K562 (cell line): ENCODE measurements at regions not wholly inside any gene's neighbourhood (a gene's known extent, or its start where the extent isn't known, plus 50 kb on each side); places are given as distances from the start of the nearest gene placed in this dataset.

Experiments
- ATAC-seq: fragments of 200-7000 bp; cut with Tn5 transposase; 3 replicates; pipeline ENCODE4 v1.9.1; 2020; ENCODE audit warnings: moderate library complexity
- BruUV-seq: library from RNA; stranded (reverse); fragments of 400-500 nt; replicated peaks from 2 replicates; lab custom pipeline; 2021; lab: Mats Ljungman, UMichigan
- CTCF ChIA-PET: fragments of 300-600 bp; formaldehyde crosslinking; extraction: SDS; loops from one replicate; lab custom pipeline; 2021; ENCODE audit warnings: low intra/inter-chr PET ratio; lab: Yijun Ruan, JAX
- POLR2A ChIA-PET: fragments of 300-600, 350-650 bp; sonication (Branson Sonifier 250); formaldehyde crosslinking; extraction: SDS; loops from one replicate; lab custom pipeline; 2021; ENCODE audit warnings: antibody characterized with exemption, inconsistent platforms; lab: Yijun Ruan, JAX
- DNase-seq, 4 experiments: peaks; one replicate each; pipeline versions ENCODE4 v3.0.0 to v3.0.0-alpha.2; 2011 to 2018; ENCODE audit warnings: low spot score in 3 of 4, mixed read lengths in 3 of 4; ENCODE audit errors: extremely low read depth in 1 of 4
- FAIRE-seq: peaks from 2 replicates; lab custom pipeline; 2011; peaks lifted over from hg19 to GRCh38; lab: Jason Lieb, UNC
- H2AFZ ChIP-seq: 2 replicates; pipeline ENCODE4 v1.6.0; 2011; ENCODE audit warnings: low read depth, low read length, control low read depth, inconsistent platforms
- H3K27ac ChIP-seq: fragments of 200-600 bp; 3 replicates; pipeline ENCODE4 v1.8.0; 2011; ENCODE audit warnings: low read depth, mild to moderate bottlenecking, control low read depth, inconsistent platforms, low read length, moderate library complexity, mixed read lengths; ENCODE audit errors: extremely low read depth
- H3K27me3 ChIP-seq, 2 experiments: fragments of 300-600 bp in 1 of 2; 2 replicates in 1 of 2; 3 replicates in 1 of 2; pipeline versions ENCODE4 v1.6.0 to v1.8.0; 2011; ENCODE audit warnings: inconsistent platforms in 2 of 2, low read length in 2 of 2, mild to moderate bottlenecking in 1 of 2, mixed read lengths in 1 of 2, moderate library complexity in 1 of 2; ENCODE audit not compliant: control insufficient read depth in 2 of 2, insufficient read depth in 2 of 2
- H3K36me3 ChIP-seq: fragments of 300-600 bp; 3 replicates; pipeline ENCODE4 v1.8.0; 2011; ENCODE audit warnings: mild to moderate bottlenecking, low read length, inconsistent platforms; ENCODE audit not compliant: control insufficient read depth, insufficient read depth
- H3K4me1 ChIP-seq, 2 experiments: fragments of 200-600 bp in 1 of 2; replicated peaks in 1 of 2; 2 replicates in 1 of 2; 3 replicates in 1 of 2; pipeline versions ENCODE4 v1.5.1 to v1.8.0; 2011; ENCODE audit warnings: inconsistent platforms in 2 of 2, low read length in 2 of 2, mild to moderate bottlenecking in 1 of 2, mixed read lengths in 1 of 2, moderate library complexity in 1 of 2; ENCODE audit not compliant: control insufficient read depth in 2 of 2, insufficient read depth in 2 of 2
- H3K4me2 ChIP-seq: 2 replicates; pipeline ENCODE4 v1.6.1; 2011; ENCODE audit warnings: low read length, control low read depth, inconsistent platforms, mixed read lengths; ENCODE audit not compliant: insufficient read depth
- H3K4me3 ChIP-seq: fragments of 200-600 bp; sonication (generic), shearing (Covaris generic); 2 replicates; pipeline ENCODE4 v1.5.1; 2016; ENCODE audit warnings: control low read depth, inconsistent platforms
- H3K79me2 ChIP-seq: fragments of 200-600 bp; 3 replicates; pipeline ENCODE4 v1.8.0; 2011; ENCODE audit warnings: low read length, inconsistent platforms; ENCODE audit not compliant: control insufficient read depth, insufficient read depth
- H3K9ac ChIP-seq, 2 experiments: 2 replicates each; pipeline versions ENCODE4 v1.6.0 to v1.6.1; 2011; ENCODE audit warnings: low read depth in 2 of 2, low read length in 2 of 2, control low read depth in 1 of 2, inconsistent platforms in 1 of 2, mild to moderate bottlenecking in 1 of 2, mixed read lengths in 1 of 2; ENCODE audit not compliant: insufficient read depth in 1 of 2
- H3K9me1 ChIP-seq: one replicate; pipeline ENCODE4 v1.6.0; 2011; ENCODE audit warnings: inconsistent platforms, mild to moderate bottlenecking, low read length, moderate library complexity; ENCODE audit not compliant: control insufficient read depth, insufficient read depth
- H3K9me3 ChIP-seq: replicated peaks from 2 replicates; pipeline ENCODE4 v1.5.1; 2011; ENCODE audit warnings: low read depth, low read length, inconsistent platforms; ENCODE audit not compliant: control insufficient read depth, insufficient read depth
- H4K20me1 ChIP-seq: replicated peaks from 2 replicates; pipeline ENCODE4 v1.6.1; 2011; ENCODE audit warnings: low read length, inconsistent platforms, mixed read lengths; ENCODE audit not compliant: control insufficient read depth, insufficient read depth
- ATF3 ChIP-seq, 2 experiments: fragments of 450-650 bp in 1 of 2; sonication (generic) in 1 of 2; formaldehyde crosslinking in 1 of 2; IDR thresholded peaks in 1 of 2; conservative IDR thresholded peaks in 1 of 2; 2 replicates each; pipeline versions ENCODE4 v1.6.1 to v1.8.1; 2016 to 2023; ENCODE audit warnings: mild to moderate bottlenecking in 2 of 2, moderate library complexity in 2 of 2, inconsistent platforms in 1 of 2, missing genetic modification reagents in 1 of 2
- BACH1 ChIP-seq: fragments of 200-800 bp; sonication (Bioruptor generic); IDR thresholded peaks from 2 replicates; pipeline ENCODE4 v1.6.1; 2016; ENCODE audit warnings: missing genetic modification characterization, missing compliant biosample characterization
- KDM2B ChIP-seq: fragments of 250-450 bp; sonication (Bioruptor Pico); IDR thresholded peaks from 2 replicates; pipeline ENCODE4 v1.8.0; 2021; ENCODE audit warnings: mild to moderate bottlenecking, moderate library complexity
- RFX5 ChIP-seq: IDR thresholded peaks from 2 replicates; pipeline ENCODE4 v1.6.1; 2011; ENCODE audit warnings: low read depth, mild to moderate bottlenecking, improper control_type of control experiment, low read length
- TGIF2 ChIP-seq: sonication (generic); formaldehyde crosslinking; IDR thresholded peaks from 2 replicates; pipeline ENCODE4 v1.8.1; 2022; ENCODE audit warnings: mild to moderate bottlenecking, missing genetic modification reagents, moderate library complexity
- ZBTB8A ChIP-seq: fragments of 450-650 bp; IDR thresholded peaks from 2 replicates; pipeline ENCODE4 v1.6.1; 2018; ENCODE audit warnings: mild to moderate bottlenecking, moderate library complexity; ENCODE audit not compliant: partially characterized antibody
- ZNF311 ChIP-seq: fragments of 250-450 bp; sonication (Bioruptor Pico); IDR thresholded peaks from 2 replicates; pipeline ENCODE4 v1.4.0; 2020; ENCODE audit warnings: mild to moderate bottlenecking, moderate library complexity
- WGBS: fragments of 100-300 bp; shearing (Covaris generic); methylation state at CpG from one replicate; pipeline ENCODE4 v1.1.6; 2016; ENCODE audit warnings: low coverage, mixed read lengths; ENCODE audit not compliant: insufficient coverage; ENCODE audit errors: missing lambda C conversion rate; 5-methylcytosine and 5-hydroxymethylcytosine counted together
- in situ Hi-C: fragments of 300-500 bp; cut with MboI; formaldehyde crosslinking; loops from 4 replicates; pipeline ENCODE4 v1.15.0; 2018; ENCODE audit warnings: inconsistent platforms, mixed read lengths
- intact Hi-C: fragments of 100-400 bp; cut with micrococcal nuclease; formaldehyde crosslinking; loops from 2 replicates; pipeline ENCODE4 v1.14.2; 2022
- TF ChIP-seq, protein P1 (sequence below), 2 experiments: fragments of 450-650 bp in 1 of 2; sonication (generic) in 1 of 2; formaldehyde crosslinking in 1 of 2; IDR thresholded peaks; 2 replicates each; pipeline versions ENCODE4 v1.7.1 to v1.9.0; 2016 to 2022; ENCODE audit warnings: inconsistent platforms in 1 of 2, mild to moderate bottlenecking in 1 of 2, missing genetic modification reagents in 1 of 2

GRCh38 chr12:96093543-96094196 is 58.3 kb upstream of the LTA4H start:
- intact Hi-C loops: no loop called here
- ChIA-PET POLR2A (no interaction called here), CTCF (no interaction called here)
- DNase-seq (no peak), ATAC-seq (peak; percentile 71), FAIRE-seq (no peak)
- in situ Hi-C loops: no loop called here
- BruUV-seq: no TSS peak
- no peak overlapping the region for H3K4me3 ChIP-seq
- no peak overlapping the region for H2AFZ ChIP-seq
- 11% methylated on average over 6 of the region's 6 CpGs for WGBS
- no peak overlapping the region for H3K9ac ChIP-seq
- H3K9me1 ChIP-seq: no peaks in the 10 kb centered on the region
- no peak overlapping the region for H3K27ac ChIP-seq
- no peaks in the 10 kb centered on the region for H3K36me3 ChIP-seq
- H3K4me2 ChIP-seq: no peak overlapping the region
- H3K79me2 ChIP-seq: no peaks in the 10 kb centered on the region
- peaks cover 0 to 4% of the 10 kb centered on the region in 2 experiments; a peak in 2 of 5 replicates for H3K27me3 ChIP-seq
- no peaks in the 10 kb centered on the region for H3K4me1 ChIP-seq
- no peaks in the 10 kb centered on the region for H3K9me3 ChIP-seq
- no peaks in the 10 kb centered on the region for H4K20me1 ChIP-seq
- TF ChIP-seq ZBTB8A: no peak
- peak; percentile 23; the same call in 1 of the 2 replicates for TF ChIP-seq ATF3 (IDR thresholded peaks at IDR 0.05)
- no peak for TF ChIP-seq ATF3 (CRISPR knock-in tag; conservative IDR thresholded peaks at IDR 0.05)
- no peak for TF ChIP-seq ZNF311 (CRISPR knock-in tag)
- no peak for TF ChIP-seq KDM2B (CRISPR knock-in tag)
- no peak for TF ChIP-seq BACH1
- TF ChIP-seq, protein P1, sequence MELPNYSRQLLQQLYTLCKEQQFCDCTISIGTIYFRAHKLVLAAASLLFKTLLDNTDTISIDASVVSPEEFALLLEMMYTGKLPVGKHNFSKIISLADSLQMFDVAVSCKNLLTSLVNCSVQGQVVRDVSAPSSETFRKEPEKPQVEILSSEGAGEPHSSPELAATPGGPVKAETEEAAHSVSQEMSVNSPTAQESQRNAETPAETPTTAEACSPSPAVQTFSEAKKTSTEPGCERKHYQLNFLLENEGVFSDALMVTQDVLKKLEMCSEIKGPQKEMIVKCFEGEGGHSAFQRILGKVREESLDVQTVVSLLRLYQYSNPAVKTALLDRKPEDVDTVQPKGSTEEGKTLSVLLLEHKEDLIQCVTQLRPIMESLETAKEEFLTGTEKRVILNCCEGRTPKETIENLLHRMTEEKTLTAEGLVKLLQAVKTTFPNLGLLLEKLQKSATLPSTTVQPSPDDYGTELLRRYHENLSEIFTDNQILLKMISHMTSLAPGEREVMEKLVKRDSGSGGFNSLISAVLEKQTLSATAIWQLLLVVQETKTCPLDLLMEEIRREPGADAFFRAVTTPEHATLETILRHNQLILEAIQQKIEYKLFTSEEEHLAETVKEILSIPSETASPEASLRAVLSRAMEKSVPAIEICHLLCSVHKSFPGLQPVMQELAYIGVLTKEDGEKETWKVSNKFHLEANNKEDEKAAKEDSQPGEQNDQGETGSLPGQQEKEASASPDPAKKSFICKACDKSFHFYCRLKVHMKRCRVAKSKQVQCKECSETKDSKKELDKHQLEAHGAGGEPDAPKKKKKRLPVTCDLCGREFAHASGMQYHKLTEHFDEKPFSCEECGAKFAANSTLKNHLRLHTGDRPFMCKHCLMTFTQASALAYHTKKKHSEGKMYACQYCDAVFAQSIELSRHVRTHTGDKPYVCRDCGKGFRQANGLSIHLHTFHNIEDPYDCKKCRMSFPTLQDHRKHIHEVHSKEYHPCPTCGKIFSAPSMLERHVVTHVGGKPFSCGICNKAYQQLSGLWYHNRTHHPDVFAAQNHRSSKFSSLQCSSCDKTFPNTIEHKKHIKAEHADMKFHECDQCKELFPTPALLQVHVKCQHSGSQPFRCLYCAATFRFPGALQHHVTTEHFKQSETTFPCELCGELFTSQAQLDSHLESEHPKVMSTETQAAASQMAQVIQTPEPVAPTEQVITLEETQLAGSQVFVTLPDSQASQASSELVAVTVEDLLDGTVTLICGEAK (IDR thresholded peaks at IDR 0.05): peak; percentile 80
- TF ChIP-seq, protein P1 (CRISPR knock-in tag; IDR thresholded peaks at IDR 0.05): no peak
- no peak for TF ChIP-seq RFX5
- no peak for TF ChIP-seq TGIF2 (CRISPR knock-in tag)
